HCT116 (cell line): ENCODE measurements at regions not wholly inside any gene's neighbourhood (a gene's known extent, or its start where the extent isn't known, plus 50 kb on each side); places are given as distances from the start of the nearest gene placed in this dataset.

Source experiments
- ATAC-seq: fragments of 200-7000 bp; cut with Tn5 transposase; 2 replicates; pipeline ENCODE4 v1.9.1; 2020; ENCODE audit warnings: mild to moderate bottlenecking, moderate library complexity
- BruUV-seq: library from RNA; stranded (reverse); fragments of 400-500 nt; replicated peaks from 2 replicates; lab custom pipeline; 2021; lab: Mats Ljungman, UMichigan
- CTCF ChIA-PET: fragments of 300-600 bp; sonication (Branson Sonifier 250); formaldehyde crosslinking; loops from one replicate; lab custom pipeline; 2021; ENCODE audit warnings: antibody characterized with exemption; lab: Charles Lee
- POLR2A ChIA-PET: fragments of 300-600, 350-600 bp; sonication (Branson Sonifier 250); formaldehyde crosslinking; loops from one replicate; lab custom pipeline; 2021; ENCODE audit warnings: antibody characterized with exemption; lab: Charles Lee
- RAD21 ChIA-PET, 2 experiments: fragments of 300-600 bp; sonication (Branson Sonifier 250); formaldehyde crosslinking; loops; one replicate each; lab custom pipeline; 2023; ENCODE audit warnings: low total read pairs in 2 of 2; ENCODE audit not compliant: uncharacterized antibody in 2 of 2, unreplicated experiment in 2 of 2, low non-redundant PET in 1 of 2; lab: Charles Lee
- DNase-seq: peaks from one replicate; pipeline ENCODE4 v3.0.0-alpha.2; 2010; ENCODE audit warnings: low read depth, low spot score
- H2AFZ ChIP-seq: fragments of 200-600 bp; shearing (Covaris generic), sonication (generic); 2 replicates; pipeline ENCODE4 v1.6.1; 2017; ENCODE audit warnings: low read depth, mixed run types, mixed read lengths, antibody characterized with exemption, low read length; ENCODE audit not compliant: poor library complexity, severe bottlenecking
- H3K27ac ChIP-seq: 2 replicates; pipeline ENCODE4 v1.5.1; 2012; ENCODE audit warnings: low read depth, low read length
- H3K27me3 ChIP-seq: fragments of 200-600 bp; sonication (generic); 2 replicates; pipeline ENCODE4 v1.6.1; 2016; ENCODE audit warnings: mixed run types, low read length, mixed read lengths; ENCODE audit not compliant: insufficient read depth
- H3K36me3 ChIP-seq, 2 experiments: fragments of 200-500 bp in 1 of 2; fragments of 200-600 bp in 1 of 2; sonication (Bioruptor generic) in 1 of 2; sonication (generic) in 1 of 2; 2 replicates each; pipeline versions ENCODE4 v1.5.1 to v1.6.1; 2014 to 2016; ENCODE audit warnings: low read length in 2 of 2, inconsistent platforms in 1 of 2, mixed read lengths in 1 of 2, mixed run types in 1 of 2; ENCODE audit not compliant: insufficient read depth in 2 of 2, control insufficient read depth in 1 of 2
- H3K4me1 ChIP-seq, 2 experiments: fragments of 200-600 bp in 1 of 2; sonication (generic) in 1 of 2; 2 replicates each; pipeline versions ENCODE4 v1.5.1 to v1.6.1; 2012 to 2017; ENCODE audit warnings: low read length in 2 of 2, inconsistent platforms in 1 of 2, mild to moderate bottlenecking in 1 of 2, mixed read lengths in 1 of 2, mixed run types in 1 of 2, moderate library complexity in 1 of 2; ENCODE audit not compliant: insufficient read depth in 2 of 2, control insufficient read depth in 1 of 2
- H3K4me2 ChIP-seq: fragments of 200-600 bp; sonication (generic); 2 replicates; pipeline ENCODE4 v1.6.1; 2017; ENCODE audit warnings: mixed run types, low read length, mixed read lengths
- H3K4me3 ChIP-seq, 2 experiments: fragments of 200-600 bp in 1 of 2; sonication (generic) in 1 of 2; replicated peaks in 1 of 2; 2 replicates each; pipeline ENCODE4 v1.5.1; 2011 to 2016; ENCODE audit warnings: low read length in 2 of 2, control low read depth in 1 of 2, low read depth in 1 of 2, mild to moderate bottlenecking in 1 of 2, mixed read lengths in 1 of 2, mixed run types in 1 of 2
- H3K79me2 ChIP-seq: fragments of 200-600 bp; sonication (generic); 2 replicates; pipeline ENCODE4 v1.6.1; 2017; ENCODE audit warnings: mild to moderate bottlenecking, mixed run types, low read length, moderate library complexity, mixed read lengths; ENCODE audit not compliant: insufficient read depth
- H3K9ac ChIP-seq: fragments of 200-600 bp; sonication (generic); 2 replicates; pipeline ENCODE4 v1.6.1; 2016; ENCODE audit warnings: low read length, mixed read lengths
- H3K9me2 ChIP-seq: fragments of 200-600 bp; sonication (generic), shearing (Covaris generic); 2 replicates; pipeline ENCODE4 v1.6.1; 2017; ENCODE audit warnings: mixed run types, mild to moderate bottlenecking, moderate library complexity; ENCODE audit not compliant: insufficient read depth
- H3K9me3 ChIP-seq, 2 experiments: fragments of 200-500 bp in 1 of 2; fragments of 200-600 bp in 1 of 2; sonication (Bioruptor generic) in 1 of 2; sonication (generic) in 1 of 2; 2 replicates each; pipeline ENCODE4 v1.6.1; 2014 to 2017; ENCODE audit warnings: low read length in 2 of 2, mixed read lengths in 2 of 2, inconsistent platforms in 1 of 2, low read depth in 1 of 2, mild to moderate bottlenecking in 1 of 2, mixed run types in 1 of 2, moderate library complexity in 1 of 2; ENCODE audit not compliant: control insufficient read depth in 1 of 2, insufficient read depth in 1 of 2
- H4K20me1 ChIP-seq: fragments of 200-600 bp; sonication (generic), shearing (Covaris generic); 2 replicates; pipeline ENCODE4 v1.6.1; 2017; ENCODE audit warnings: mixed run types, mild to moderate bottlenecking, moderate library complexity; ENCODE audit not compliant: insufficient read depth
- CTCF ChIP-seq, 3 experiments: fragments of 200-600 bp in 1 of 3; sonication (generic) in 1 of 3; IDR thresholded peaks in 2 of 3; conservative IDR thresholded peaks in 1 of 3; 2 replicates each; pipeline ENCODE4 v1.5.1; 2012 to 2017; ENCODE audit warnings: low read depth in 2 of 3, low read length in 2 of 3, antibody characterized with exemption in 1 of 3, borderline replicate concordance in 1 of 3, control low read depth in 1 of 3, mild to moderate bottlenecking in 1 of 3, mixed read lengths in 1 of 3, mixed run types in 1 of 3, moderate library complexity in 1 of 3; ENCODE audit not compliant: insufficient read depth in 1 of 3
- EGR1 ChIP-seq: IDR thresholded peaks from 2 replicates; pipeline ENCODE4 v1.6.1; 2012; ENCODE audit warnings: low read depth
- ELF1 ChIP-seq: IDR thresholded peaks from 2 replicates; pipeline ENCODE4 v1.6.1; 2012; ENCODE audit warnings: low read depth, borderline replicate concordance
- FOSL1 ChIP-seq: IDR thresholded peaks from 2 replicates; pipeline ENCODE4 v1.6.1; 2012; ENCODE audit warnings: low read depth
- TCF7L2 ChIP-seq: IDR thresholded peaks from 2 replicates; pipeline ENCODE4 v1.7.0; 2011; ENCODE audit warnings: borderline replicate concordance, inconsistent platforms; ENCODE audit not compliant: insufficient read depth, insufficient read length; ENCODE audit errors: extremely low read depth
- ZBTB33 ChIP-seq: IDR thresholded peaks from 2 replicates; pipeline ENCODE4 v1.6.1; 2011; ENCODE audit warnings: mild to moderate bottlenecking, low read length, moderate library complexity; ENCODE audit not compliant: insufficient replicate concordance; ENCODE audit errors: extremely low read depth
- intact Hi-C: fragments of 100-400 bp; cut with micrococcal nuclease; formaldehyde crosslinking; loops from 2 replicates; pipeline ENCODE4 v1.10.0; 2022

GRCh38 chr20:58600756-58601155, 50.3 kb upstream of the STX16 start:
- H3K4me3 ChIP-seq = no peak overlapping the region
- H2AFZ ChIP-seq = no peak overlapping the region
- no peak overlapping the region for H3K4me2 ChIP-seq
- ChIA-PET RAD21 (no interaction called here), POLR2A (no interaction called here), CTCF (no interaction called here)
- DNase-seq = no peak
- no peak overlapping the region for H3K9ac ChIP-seq
- intact Hi-C loops = no loop called here
- H3K9me3 ChIP-seq = no peaks in the 10 kb centered on the region
- BruUV-seq = no TSS peak
- H3K4me1 ChIP-seq = no peaks in the 10 kb centered on the region
- H3K27ac ChIP-seq = no peak overlapping the region
- no peaks in the 10 kb centered on the region for H3K9me2 ChIP-seq
- no peaks in the 10 kb centered on the region for H3K27me3 ChIP-seq
- H3K79me2 ChIP-seq = no peaks in the 10 kb centered on the region
- no peak for ATAC-seq
- H4K20me1 ChIP-seq = no peaks in the 10 kb centered on the region
- TF ChIP-seq FOSL1 = no peak
- TF ChIP-seq CTCF (IDR thresholded peaks at IDR 0.05 in 2 of 3, conservative IDR thresholded peaks at IDR 0.05 in 1 of 3; ENCODE audit: borderline replicate concordance in 1 of 3, insufficient read depth in 1 of 3, low read depth in 2 of 3, low read length in 2 of 3) = no peak
- no peak for TF ChIP-seq ZBTB33
- no peak for TF ChIP-seq ELF1
- no peak for TF ChIP-seq TCF7L2
- no peak for TF ChIP-seq EGR1
- H3K36me3 ChIP-seq = no peaks in the 10 kb centered on the region
